ENCODE measurements at regions not wholly inside any gene's neighbourhood (a gene's known extent, or its start where the extent isn't known, plus 50 kb on each side); places are given as distances from the start of the nearest gene placed in this dataset.

GRCh38 chr6:15901141-15902115 lies 227.5 kb upstream of the MYLIP start:
- TF ChIP-seq NFIC (IDR thresholded peaks at IDR 0.05) = no peak
- TF ChIP-seq ZBTB7A (IDR thresholded peaks at IDR 0.05; ENCODE audit: low read depth) = no peak

GRCh38 chr6:15898693-15899092 lies 230.2 kb upstream of the MYLIP start:
- TF ChIP-seq MAX (IDR thresholded peaks at IDR 0.05) (no peak), CEBPB (IDR thresholded peaks at IDR 0.05) (no peak), USF1 (IDR thresholded peaks at IDR 0.05) (no peak), FOXM1 (IDR thresholded peaks at IDR 0.05; ENCODE audit: borderline replicate concordance, low read depth) (no peak), TCF12 (IDR thresholded peaks at IDR 0.05; ENCODE audit: low read depth) (no peak), CREB1 (IDR thresholded peaks at IDR 0.05; ENCODE audit: low read depth) (no peak), EGR1 (IDR thresholded peaks at IDR 0.05) (no peak), REST (IDR thresholded peaks at IDR 0.05; ENCODE audit: low read depth) (no peak), ZBTB7A (IDR thresholded peaks at IDR 0.05; ENCODE audit: low read depth) (no peak), EP300 (IDR thresholded peaks at IDR 0.05; ENCODE audit: borderline replicate concordance) (no peak), RAD21 (IDR thresholded peaks at IDR 0.05; ENCODE audit: low read depth) (no peak), TAF1 (IDR thresholded peaks at IDR 0.05; ENCODE audit: low read depth) (no peak), NFIC (IDR thresholded peaks at IDR 0.05) (no peak), YY1 (IDR thresholded peaks at IDR 0.05; ENCODE audit: low read depth) (no peak), TEAD4 (IDR thresholded peaks at IDR 0.05) (no peak)

- no peak for TF ChIP-seq YY1 (IDR thresholded peaks at IDR 0.05; ENCODE audit: low read depth)
Measured at GRCh38 chr6:15897063-15897876, 231.6 kb upstream of the MYLIP start.

GRCh38 chr6:15894973-15895725 lies 232.3 kb upstream of the DTNBP1 start:
- TF ChIP-seq YY1 (IDR thresholded peaks at IDR 0.05; ENCODE audit: low read depth) = no peak
- TF ChIP-seq CEBPB (IDR thresholded peaks at IDR 0.05) = no peak

GRCh38 chr6:15893556-15894253 lies 230.9 kb upstream of the DTNBP1 start:
- TF ChIP-seq REST (IDR thresholded peaks at IDR 0.05; ENCODE audit: low read depth) (no peak), TEAD4 (IDR thresholded peaks at IDR 0.05) (no peak), MAX (IDR thresholded peaks at IDR 0.05) (no peak), EP300 (IDR thresholded peaks at IDR 0.05; ENCODE audit: borderline replicate concordance) (no peak), RAD21 (IDR thresholded peaks at IDR 0.05; ENCODE audit: low read depth) (peak; percentile 42), CEBPB (IDR thresholded peaks at IDR 0.05) (no peak), USF1 (IDR thresholded peaks at IDR 0.05) (no peak)
